ENCODE measurements at regions not wholly inside any gene's neighbourhood (a gene's known extent, or its start where the extent isn't known, plus 50 kb on each side); places are given as distances from the start of the nearest gene placed in this dataset.

- TF ChIP-seq USF1 (IDR thresholded peaks at IDR 0.05; ENCODE audit: borderline replicate concordance, low read depth) (no peak), TCF12 (IDR thresholded peaks at IDR 0.05) (peak; percentile 82), EP300 (IDR thresholded peaks at IDR 0.05; ENCODE audit: borderline replicate concordance in 1 of 2, low read depth in 1 of 2, low read length in 1 of 2) (peak; percentile 32 to 87; a peak in 2 of 4 replicates), ELF1 (IDR thresholded peaks at IDR 0.05) (no peak), USF2 (IDR thresholded peaks at IDR 0.05; ENCODE audit: borderline replicate concordance, low read depth, low read length) (no peak), CTCF (IDR thresholded peaks at IDR 0.05) (peak; percentile 43), RFX5 (IDR thresholded peaks at IDR 0.05; ENCODE audit: low read length) (no peak)
Observed at GRCh38 chrX:13223868-13224567, 95.8 kb downstream of the ATXN3L start (continued).

- DNase-seq, result no peak
- peak overlapping the region; percentile 38 for H3K4me2 ChIP-seq
- no peaks in the 10 kb centered on the region for H3K79me2 ChIP-seq (ENCODE audit: insufficient read depth)
- no peaks in the 10 kb centered on the region for H3K9me3 ChIP-seq
- no peaks in the 10 kb centered on the region for H3K36me3 ChIP-seq (replicated peaks in 1 of 2; ENCODE audit: control insufficient read depth in 1 of 2, insufficient read depth in 2 of 2, low read length in 1 of 2)
- no peaks in the 10 kb centered on the region for H3K27me3 ChIP-seq (ENCODE audit: insufficient read depth)
- no peaks in the 10 kb centered on the region for H3K9me2 ChIP-seq
- 0 out of 4 replicates have a peak overlapping the region, but pooled peaks of 1 of the 2 experiments have one; percentile 2 for H3K4me3 ChIP-seq (ENCODE audit: low read depth in 2 of 2, low read length in 1 of 2)
- CTCF ChIA-PET, result interaction anchor here (2.4 kb wide), 1 partner anchor 274 kb away, joined by 7 read pairs; no protein-coding TSS in a partner anchor
- no peak for TF ChIP-seq CTCF (IDR thresholded peaks at IDR 0.05)
- no peak for TF ChIP-seq USF1 (IDR thresholded peaks at IDR 0.05; ENCODE audit: borderline replicate concordance, low read depth)
- TF ChIP-seq MEF2A (IDR thresholded peaks at IDR 0.05; ENCODE audit: borderline replicate concordance, low read depth), result no peak
- TF ChIP-seq EZH2phosphoT487 (IDR thresholded peaks at IDR 0.05; ENCODE audit: borderline replicate concordance, low read depth), result no peak
- 0 out of 2 replicates have a peak, but pooled peaks have one; percentile 43 for TF ChIP-seq MAX (IDR thresholded peaks at IDR 0.05; ENCODE audit: low read depth)
- no peak for TF ChIP-seq ELF1 (IDR thresholded peaks at IDR 0.05)
- 41% methylated on average over 4 of the region's 4 CpGs for WGBS (ENCODE audit: low lambda C conversion rate)
- POLR2A ChIA-PET, result no interaction called here
- H3K4me1 ChIP-seq (ENCODE audit: control insufficient read depth in 1 of 2, insufficient read depth in 2 of 2, low read depth in 1 of 2, low read length in 1 of 2), result peaks cover 7 to 33% of the 10 kb centered on the region in 2 experiments
- peak overlapping the region; percentile 52; the same call in 1 of the 2 replicates for H2AFZ ChIP-seq (ENCODE audit: low read depth)
- H3K9ac ChIP-seq, result peak overlapping the region; percentile 64
- H3K27ac ChIP-seq (ENCODE audit: low read depth in 2 of 2, low read length in 1 of 2), result peak overlapping the region; percentile 63 to 93
- peaks cover 37% of the 10 kb centered on the region for H3F3A ChIP-seq (replicated peaks; ENCODE audit: insufficient read depth)
- no peaks in the 10 kb centered on the region for H4K20me1 ChIP-seq (ENCODE audit: insufficient read depth)
Observed at GRCh38 chrX:13220916-13221315, 98.9 kb downstream of the ATXN3L start.
